H1 (cell line): ENCODE measurements at regions not wholly inside any gene's neighbourhood (a gene's known extent, or its start where the extent isn't known, plus 50 kb on each side); places are given as distances from the start of the nearest gene placed in this dataset.

Source experiments
- CTCF ChIA-PET: fragments of 300-600 bp; sonication (Branson Sonifier 250); formaldehyde crosslinking; loops from one replicate; lab custom pipeline; 2021; ENCODE audit not compliant: partially characterized antibody; lab: Charles Lee
- POLR2A ChIA-PET: fragments of 300-600 bp; sonication (Branson Sonifier 250); formaldehyde crosslinking; loops from one replicate; lab custom pipeline; 2021; ENCODE audit warnings: inconsistent platforms; ENCODE audit not compliant: partially characterized antibody; lab: Charles Lee
- DNase-seq, 2 experiments: peaks; one replicate each; pipeline versions ENCODE4 v3.0.0 to v3.0.0-alpha.2; 2010 to 2022; ENCODE audit warnings: low spot score in 2 of 2, low read depth in 1 of 2, mixed read lengths in 1 of 2
- FAIRE-seq: peaks from 2 replicates; lab custom pipeline; 2011; peaks lifted over from hg19 to GRCh38; lab: Jason Lieb, UNC
- H2AFZ ChIP-seq: 2 replicates; pipeline ENCODE4 v1.8.1; 2012; ENCODE audit warnings: low read length, inconsistent platforms
- H2AK5ac ChIP-seq: 2 replicates; pipeline ENCODE4 v1.6.1; 2013; ENCODE audit warnings: low read depth, low read length
- H2BK120ac ChIP-seq: replicated peaks from 2 replicates; pipeline ENCODE3; 2013; ENCODE audit warnings: low read depth, low read length, inconsistent platforms
- H2BK12ac ChIP-seq: 2 replicates; pipeline ENCODE4 v1.6.1; 2013; ENCODE audit warnings: low read depth, low read length
- H2BK15ac ChIP-seq: 2 replicates; pipeline ENCODE4 v1.6.1; 2013; ENCODE audit warnings: low read length
- H2BK20ac ChIP-seq: 2 replicates; pipeline ENCODE4 v1.6.1; 2013; ENCODE audit warnings: low read length
- H2BK5ac ChIP-seq: 2 replicates; pipeline ENCODE4 v1.6.1; 2013; ENCODE audit warnings: low read depth, low read length
- H3K14ac ChIP-seq: 2 replicates; pipeline ENCODE4 v1.6.1; 2013; ENCODE audit warnings: inconsistent platforms; ENCODE audit not compliant: insufficient read length
- H3K18ac ChIP-seq: 2 replicates; pipeline ENCODE4 v1.6.1; 2013; ENCODE audit warnings: low read length; ENCODE audit errors: extremely low read depth
- H3K23ac ChIP-seq: 2 replicates; pipeline ENCODE4 v1.6.1; 2013; ENCODE audit warnings: inconsistent platforms; ENCODE audit not compliant: insufficient read length
- H3K23me2 ChIP-seq: 2 replicates; pipeline ENCODE4 v1.6.1; 2013; ENCODE audit warnings: low read depth, low read length
- H3K27ac ChIP-seq: 2 replicates; pipeline ENCODE4 v1.6.1; 2011; ENCODE audit warnings: low read depth, low read length, inconsistent platforms
- H3K27me3 ChIP-seq, 4 experiments: replicated peaks in 1 of 4; 1 replicate in 1 of 4; 2 replicates in 3 of 4; pipeline versions ENCODE4 v1.6.1 to v1.8.1; 2011 to 2013; ENCODE audit warnings: low read length in 3 of 4, mild to moderate bottlenecking in 3 of 4, inconsistent platforms in 2 of 4, mixed read lengths in 2 of 4, moderate library complexity in 1 of 4; ENCODE audit not compliant: control insufficient read depth in 3 of 4, insufficient read depth in 3 of 4; ENCODE audit errors: extremely low read depth in 1 of 4
- H3K36me3 ChIP-seq, 4 experiments: 2 replicates each; pipeline versions ENCODE4 v1.6.1 to v1.8.1; 2011 to 2013; ENCODE audit warnings: mild to moderate bottlenecking in 4 of 4, low read length in 3 of 4, moderate library complexity in 2 of 4, control low read depth in 1 of 4, inconsistent platforms in 1 of 4; ENCODE audit not compliant: insufficient read depth in 4 of 4, control insufficient read depth in 2 of 4
- H3K4ac ChIP-seq: replicated peaks from 2 replicates; pipeline ENCODE3; 2013; ENCODE audit warnings: low read length, low read depth, mixed read lengths, inconsistent platforms; ENCODE audit not compliant: insufficient read length
- H3K4me1 ChIP-seq, 4 experiments: replicated peaks in 1 of 4; 1 replicate in 1 of 4; 2 replicates in 3 of 4; pipeline versions ENCODE4 v1.6.1 to v1.8.1; 2011 to 2013; ENCODE audit warnings: low read length in 3 of 4, inconsistent platforms in 2 of 4, mixed read lengths in 1 of 4; ENCODE audit not compliant: insufficient read depth in 4 of 4, control insufficient read depth in 3 of 4
- H3K4me2 ChIP-seq, 2 experiments: 2 replicates each; pipeline versions ENCODE4 v1.6.1 to v1.8.1; 2011 to 2013; ENCODE audit warnings: low read depth in 2 of 2, low read length in 2 of 2, control low read depth in 1 of 2, inconsistent platforms in 1 of 2, mild to moderate bottlenecking in 1 of 2; ENCODE audit not compliant: insufficient read depth in 1 of 2
- H3K4me3 ChIP-seq, 4 experiments: fragments of 200-600, 300-600 bp in 1 of 4; sonication (generic), shearing (Covaris generic), sonication (Bioruptor Twin) in 1 of 4; 2 replicates each; pipeline versions ENCODE4 v1.5.1 to v1.8.1; 2011 to 2016; ENCODE audit warnings: low read length in 4 of 4, low read depth in 3 of 4, control low read depth in 2 of 4, inconsistent platforms in 2 of 4, mild to moderate bottlenecking in 2 of 4, mixed read lengths in 1 of 4, moderate library complexity in 1 of 4; ENCODE audit not compliant: insufficient read depth in 2 of 4; ENCODE audit errors: extremely low read depth in 1 of 4
- H3K56ac ChIP-seq: replicated peaks from 2 replicates; pipeline ENCODE3; 2013; ENCODE audit warnings: low read depth, mild to moderate bottlenecking, mixed read lengths, low read length, inconsistent platforms; ENCODE audit not compliant: insufficient read length
- H3K79me1 ChIP-seq: 2 replicates; pipeline ENCODE4 v1.6.1; 2013; ENCODE audit warnings: low read depth, low read length, control low read depth
- H3K79me2 ChIP-seq, 2 experiments: 2 replicates each; pipeline versions ENCODE4 v1.6.1 to v1.8.1; 2012 to 2013; ENCODE audit warnings: low read length in 2 of 2, mild to moderate bottlenecking in 2 of 2, inconsistent platforms in 1 of 2; ENCODE audit not compliant: insufficient read depth in 2 of 2, control insufficient read depth in 1 of 2
- H3K9ac ChIP-seq, 4 experiments: replicated peaks in 1 of 4; 1 replicate in 1 of 4; 2 replicates in 3 of 4; pipeline versions ENCODE4 v1.6.1 to v1.8.1; 2011 to 2013; ENCODE audit warnings: low read depth in 3 of 4, low read length in 3 of 4, control low read depth in 2 of 4, mild to moderate bottlenecking in 2 of 4, moderate library complexity in 2 of 4, inconsistent platforms in 1 of 4; ENCODE audit errors: extremely low read depth in 1 of 4
- H3K9me3 ChIP-seq, 2 experiments: 2 replicates each; pipeline versions ENCODE4 v1.6.1 to v1.8.1; 2012 to 2013; ENCODE audit warnings: mild to moderate bottlenecking in 2 of 2, moderate library complexity in 2 of 2, control low read depth in 1 of 2, inconsistent platforms in 1 of 2, low read depth in 1 of 2, low read length in 1 of 2, mixed read lengths in 1 of 2; ENCODE audit not compliant: insufficient read depth in 2 of 2
- H4K20me1 ChIP-seq, 2 experiments: replicated peaks in 1 of 2; 2 replicates each; pipeline versions ENCODE3 to v1.8.1; 2011 to 2013; ENCODE audit warnings: inconsistent platforms in 2 of 2, low read length in 2 of 2, mild to moderate bottlenecking in 1 of 2; ENCODE audit not compliant: insufficient read depth in 2 of 2, control insufficient read depth in 1 of 2
- H4K5ac ChIP-seq: 2 replicates; pipeline ENCODE4 v1.6.1; 2013; ENCODE audit warnings: low read length, low read depth, mixed read lengths, inconsistent platforms; ENCODE audit not compliant: insufficient read length
- H4K8ac ChIP-seq: 2 replicates; pipeline ENCODE4 v1.8.0; 2013; ENCODE audit warnings: mild to moderate bottlenecking, moderate library complexity, low read length, inconsistent platforms; ENCODE audit not compliant: insufficient read depth; ENCODE audit errors: extremely low read depth
- H4K91ac ChIP-seq: replicated peaks from 2 replicates; pipeline ENCODE3; 2013; ENCODE audit warnings: low read length, mixed read lengths, inconsistent platforms; ENCODE audit not compliant: insufficient read length
- ASH2L ChIP-seq: fragments of 200-600, 300-600 bp; sonication (generic); IDR thresholded peaks from one replicate; pipeline ENCODE4 v1.7.1; 2017; ENCODE audit warnings: low read length
- CREB1 ChIP-seq: IDR thresholded peaks from 2 replicates; pipeline ENCODE4 v1.6.1; 2012; ENCODE audit warnings: inconsistent platforms
- CTCF ChIP-seq, 3 experiments: IDR thresholded peaks; 1 replicate in 2 of 3; 2 replicates in 1 of 3; pipeline versions ENCODE4 v1.5.1 to v1.6.1; 2011; ENCODE audit warnings: low read length in 3 of 3, mild to moderate bottlenecking in 3 of 3, inconsistent platforms in 2 of 3, low read depth in 1 of 3, moderate library complexity in 1 of 3; ENCODE audit not compliant: insufficient read depth in 1 of 3; ENCODE audit errors: control extremely low read depth in 1 of 3
- EP300 ChIP-seq, 2 experiments: IDR thresholded peaks; 1 replicate in 1 of 2; 2 replicates in 1 of 2; pipeline ENCODE4 v1.6.1; 2011 to 2012; ENCODE audit warnings: low read depth in 2 of 2, low read length in 2 of 2, mild to moderate bottlenecking in 2 of 2, borderline replicate concordance in 1 of 2, inconsistent platforms in 1 of 2, moderate library complexity in 1 of 2
- HDAC2 ChIP-seq, 2 experiments: fragments of 300-600 bp in 1 of 2; sonication (generic) in 1 of 2; IDR thresholded peaks; 2 replicates each; pipeline ENCODE4 v1.6.1; 2011 to 2012; ENCODE audit warnings: low read depth in 2 of 2, low read length in 2 of 2, mild to moderate bottlenecking in 2 of 2, moderate library complexity in 2 of 2, borderline replicate concordance in 1 of 2, inconsistent platforms in 1 of 2
- KDM5A ChIP-seq: fragments of 200-600 bp; IDR thresholded peaks from 2 replicates; pipeline ENCODE4 v1.7.1; 2012; ENCODE audit warnings: mild to moderate bottlenecking, low read length, inconsistent platforms, mixed read lengths
- NANOG ChIP-seq: IDR thresholded peaks from 2 replicates; pipeline ENCODE4 v1.6.1; 2011; ENCODE audit warnings: low read length, low read depth, mild to moderate bottlenecking, inconsistent platforms; ENCODE audit not compliant: insufficient read depth, poor library complexity, severe bottlenecking
- PHF8 ChIP-seq: fragments of 200-600 bp; sonication (generic); conservative IDR thresholded peaks from 2 replicates; pipeline ENCODE4 v1.7.1; 2012; ENCODE audit warnings: low read depth, mild to moderate bottlenecking, inconsistent platforms, low read length, moderate library complexity
- SIN3A ChIP-seq, 2 experiments: IDR thresholded peaks in 1 of 2; conservative IDR thresholded peaks in 1 of 2; 2 replicates each; pipeline ENCODE4 v1.6.1; 2011 to 2012; ENCODE audit warnings: low read length in 2 of 2, improper control_type of control experiment in 1 of 2, low read depth in 1 of 2, mild to moderate bottlenecking in 1 of 2
- SIRT6 ChIP-seq: IDR thresholded peaks from one replicate; pipeline ENCODE4 v1.7.1; 2012; ENCODE audit warnings: low read length, inconsistent platforms
- SP1 ChIP-seq: IDR thresholded peaks from 2 replicates; pipeline ENCODE4 v1.6.1; 2011; ENCODE audit warnings: low read depth, low read length
- SRF ChIP-seq: IDR thresholded peaks from 2 replicates; pipeline ENCODE4 v1.6.1; 2011; ENCODE audit warnings: mild to moderate bottlenecking, low read depth, low read length, moderate library complexity
- WGBS, 2 experiments: shearing (Covaris generic) in 1 of 2; methylation state at CpG; one replicate each; pipeline versions ENCODE4 v1.1.6 to v1.1.7; 2013 to 2015; ENCODE audit warnings: low lambda C conversion rate in 2 of 2, mixed read lengths in 2 of 2, inconsistent platforms in 1 of 2, low coverage in 1 of 2, missing lambda C conversion rate in 1 of 2; ENCODE audit not compliant: insufficient replicate concordance in 2 of 2, insufficient coverage in 1 of 2, insufficient read length in 1 of 2; ENCODE audit errors: extremely low coverage in 1 of 2, missing lambda C conversion rate in 1 of 2; 5-methylcytosine and 5-hydroxymethylcytosine counted together

GRCh38 chr21:20013851-20014250, 984.4 kb upstream of the NCAM2 start:
- H3K9ac ChIP-seq, result no peak overlapping the region
- H2BK20ac ChIP-seq, result no peak overlapping the region
- no peak overlapping the region for H2AFZ ChIP-seq
- ChIA-PET CTCF (no interaction called here), POLR2A (no interaction called here)
- no peaks in the 10 kb centered on the region for H3K23me2 ChIP-seq
- H4K5ac ChIP-seq, result no peak overlapping the region
- H3K4me1 ChIP-seq, result peaks cover 0 to 11% (median 0%) of the 10 kb centered on the region in 4 experiments; a peak in 1 of 7 replicates
- no peak overlapping the region for H2BK120ac ChIP-seq
- H2BK12ac ChIP-seq, result no peak overlapping the region
- H3K18ac ChIP-seq, result no peak overlapping the region
- H4K20me1 ChIP-seq, result no peaks in the 10 kb centered on the region
- 86% methylated on average over 1 of the region's 1 CpG; no CpG with 5 or more reads in 1 of the 2 experiments for WGBS, 2 experiments
- no peak overlapping the region for H2BK15ac ChIP-seq
- no peak overlapping the region for H3K27ac ChIP-seq
- no peak overlapping the region for H4K91ac ChIP-seq
- no peak overlapping the region for H3K14ac ChIP-seq
- H3K9me3 ChIP-seq, result no peaks in the 10 kb centered on the region
- H3K23ac ChIP-seq, result no peak overlapping the region
- H2AK5ac ChIP-seq, result no peak overlapping the region
- DNase-seq, result no peak
- no peaks in the 10 kb centered on the region for H3K27me3 ChIP-seq
- no peak overlapping the region for H3K4ac ChIP-seq
- H3K4me2 ChIP-seq, result no peak overlapping the region
- H2BK5ac ChIP-seq, result no peak overlapping the region
- no peaks in the 10 kb centered on the region for H3K79me2 ChIP-seq
- H4K8ac ChIP-seq, result no peak overlapping the region
- H3K36me3 ChIP-seq, result no peaks in the 10 kb centered on the region
- H3K4me3 ChIP-seq, result no peak overlapping the region
- no peak overlapping the region for H3K56ac ChIP-seq
- FAIRE-seq, result no peak
- H3K79me1 ChIP-seq, result no peaks in the 10 kb centered on the region
- TF ChIP-seq NANOG, result no peak
- TF ChIP-seq HDAC2 (IDR thresholded peaks at IDR 0.05; ENCODE audit: borderline replicate concordance in 1 of 2, low read depth in 2 of 2, low read length in 2 of 2), result no peak
- no peak for TF ChIP-seq SIN3A (conservative IDR thresholded peaks at IDR 0.05 in 1 of 2, IDR thresholded peaks at IDR 0.05 in 1 of 2; ENCODE audit: low read depth in 1 of 2, low read length in 2 of 2)
- TF ChIP-seq EP300 (IDR thresholded peaks at IDR 0.05; ENCODE audit: borderline replicate concordance in 1 of 2, low read depth in 2 of 2, low read length in 2 of 2), result no peak
- no peak for TF ChIP-seq ASH2L
- TF ChIP-seq CREB1, result no peak
- no peak for TF ChIP-seq SRF
- no peak for TF ChIP-seq PHF8
- no peak for TF ChIP-seq SIRT6
- no peak for TF ChIP-seq SP1
- TF ChIP-seq KDM5A, result no peak
- no peak for TF ChIP-seq CTCF (IDR thresholded peaks at IDR 0.05; ENCODE audit: control extremely low read depth in 1 of 3, insufficient read depth in 1 of 3, low read depth in 1 of 3, low read length in 3 of 3)
